Esophagus muscularis mucosa (tissue), 4 donors: ENCODE measurements at regions not wholly inside any gene's neighbourhood (a gene's known extent, or its start where the extent isn't known, plus 50 kb on each side); places are given as distances from the start of the nearest gene placed in this dataset.
A peak's percentile ranks its signal among the peaks of the same experiment; 100 is the strongest.

Source experiments
- DNase-seq: peaks from one replicate; pipeline ENCODE4 v3.0.0-alpha.2; 2017; ENCODE audit errors: extremely low spot score
- H3K27ac ChIP-seq, 4 donors: fragments of 200-600 bp; sonication (generic); replicated peaks in 1 of 4; 1 replicate in 3 of 4; 2 replicates in 1 of 4; pipeline ENCODE4 v1.5.1; 2016 to 2019; ENCODE audit warnings: mild to moderate bottlenecking in 1 of 4
- H3K27me3 ChIP-seq, 4 donors: fragments of 200-600 bp; sonication (generic); one replicate each; pipeline versions ENCODE4 v1.5.1 to v1.6.0; 2016 to 2019
- H3K36me3 ChIP-seq, 4 donors: fragments of 200-600 bp; sonication (generic); one replicate each; pipeline ENCODE4 v1.5.1; 2016 to 2019
- H3K4me1 ChIP-seq, 4 donors: fragments of 200-600 bp; sonication (generic); one replicate each; pipeline ENCODE4 v1.5.1; 2016 to 2019
- H3K4me3 ChIP-seq, 4 donors: fragments of 200-600 bp; sonication (generic); 1 replicate in 2 of 4; 2 replicates in 2 of 4; pipeline ENCODE4 v1.5.1; 2016 to 2019; ENCODE audit warnings: mild to moderate bottlenecking in 4 of 4, moderate library complexity in 1 of 4
- H3K9me3 ChIP-seq, 4 donors: fragments of 200-600 bp; sonication (generic); 1 replicate in 3 of 4; 2 replicates in 1 of 4; pipeline ENCODE4 v1.5.1; 2016 to 2019
- CTCF ChIP-seq, 3 experiments: fragments of 200-600 bp in 2 of 3; fragments of 450-650 bp in 1 of 3; sonication (generic) in 2 of 3; IDR thresholded peaks; one replicate each; pipeline ENCODE4 v1.5.1; 2017 to 2019; ENCODE audit warnings: antibody characterized with exemption in 3 of 3, mild to moderate bottlenecking in 2 of 3, moderate library complexity in 1 of 3
- EP300 ChIP-seq: sonication (generic); formaldehyde crosslinking; IDR thresholded peaks from one replicate; pipeline ENCODE4 v1.6.1; 2017; ENCODE audit warnings: antibody characterized with exemption
- POLR2A ChIP-seq: fragments of 450-650 bp; IDR thresholded peaks from one replicate; pipeline ENCODE4 v1.6.1; 2017; ENCODE audit warnings: antibody characterized with exemption, moderate library complexity, mild to moderate bottlenecking, low read depth
- POLR2AphosphoS5 ChIP-seq, 2 donors: sonication (generic); formaldehyde crosslinking; IDR thresholded peaks; one replicate each; pipeline ENCODE4 v1.6.1; 2017; ENCODE audit warnings: antibody characterized with exemption in 2 of 2
- WGBS: methylation state at CpG from one replicate; pipeline ENCODE4 v1.1.5; 2018; 5-methylcytosine and 5-hydroxymethylcytosine counted together
- intact Hi-C: fragments of 100-400 bp; cut with DNase I; formaldehyde crosslinking; loops from one replicate; pipeline ENCODE4 v1.15.1; 2023

GRCh38 chr12:116426391-116427136, 132.6 kb upstream of the MAP1LC3B2 start:
- H3K4me1 ChIP-seq, result peaks cover 0 to 25% (median 11%) of the 10 kb centered on the region in 4 donors
- H3K27me3 ChIP-seq, result no peaks in the 10 kb centered on the region
- TF ChIP-seq CTCF (IDR thresholded peaks at IDR 0.05) (peak in 1 of 3 experiments; percentile 25), EP300 (no peak), POLR2AphosphoS5 (IDR thresholded peaks at IDR 0.05) (peak; percentile 17 to 34), POLR2A (no peak)
- DNase-seq, result peak; percentile 93
- peak overlapping the region in 1 of 4 donors; percentile 13 for H3K27ac ChIP-seq
- no peaks in the 10 kb centered on the region for H3K36me3 ChIP-seq
- no peak overlapping the region for H3K4me3 ChIP-seq
- WGBS, result 74% methylated on average over 13 of the region's 13 CpGs
- intact Hi-C loops, result no loop called here
- peaks cover 0 to 3% (median 0%) of the 10 kb centered on the region in 4 donors for H3K9me3 ChIP-seq

- no peaks in the 10 kb centered on the region for H3K27me3 ChIP-seq
- WGBS, result 84% methylated on average over 19 of the region's 19 CpGs
- H3K4me3 ChIP-seq, result no peak overlapping the region
- intact Hi-C loops, result no loop called here
- no peaks in the 10 kb centered on the region for H3K36me3 ChIP-seq
- no peak for DNase-seq
- H3K4me1 ChIP-seq, result peaks cover 0 to 31% (median 18%) of the 10 kb centered on the region in 4 donors
- peak overlapping the region in 1 of 4 donors; percentile 14 for H3K27ac ChIP-seq
- H3K9me3 ChIP-seq, result peaks cover 0 to 3% (median 1%) of the 10 kb centered on the region in 4 donors
- no peak for TF ChIP-seq EP300
- no peak for TF ChIP-seq CTCF (IDR thresholded peaks at IDR 0.05)
- no peak for TF ChIP-seq POLR2A
- no peak for TF ChIP-seq POLR2AphosphoS5 (IDR thresholded peaks at IDR 0.05)
These were observed 131.8 kb upstream of the MAP1LC3B2 start for GRCh38 chr12:116427200-116427930.

GRCh38 chr12:116429826-116430360, 129.3 kb upstream of the MAP1LC3B2 start:
- Histone ChIP-seq H3K27me3 (no peaks in the 10 kb centered on the region), H3K36me3 (no peaks in the 10 kb centered on the region)
- no peak for DNase-seq

More at GRCh38 chr12:116429826-116430360, 129.3 kb upstream of the MAP1LC3B2 start:
- TF ChIP-seq CTCF (IDR thresholded peaks at IDR 0.05) (no peak), POLR2AphosphoS5 (IDR thresholded peaks at IDR 0.05) (no peak), EP300 (no peak), POLR2A (no peak)
- H3K4me3 ChIP-seq, result no peak overlapping the region
- peaks cover 0 to 7% (median 3%) of the 10 kb centered on the region in 4 donors for H3K9me3 ChIP-seq
- 81% methylated on average over 7 of the region's 7 CpGs for WGBS
- intact Hi-C loops, result loop anchor here (10.0 kb wide), 1 partner anchor 115 kb away; no protein-coding TSS in a partner anchor
- H3K4me1 ChIP-seq, result peaks cover 12 to 45% (median 31%) of the 10 kb centered on the region in 4 donors
- H3K27ac ChIP-seq, result no peak overlapping the region
